Ecto neural progenitor cell (in vitro differentiated cells): ENCODE measurements at regions not wholly inside any gene's neighbourhood (a gene's known extent, or its start where the extent isn't known, plus 50 kb on each side); places are given as distances from the start of the nearest gene placed in this dataset.

Experiments used
- DNase-seq: peaks from one replicate; pipeline ENCODE4 v3.0.0-alpha.2; 2018; ENCODE audit warnings: low spot score

- DNase-seq = no peak
Observed at GRCh38 chr12:27179400-27180214, 64.5 kb upstream of the STK38L start.

GRCh38 chr12:27180906-27181505 is 63.1 kb upstream of the STK38L start:
- DNase-seq = no peak

- DNase-seq = no peak
Observed at GRCh38 chr12:27183342-27183741, 60.7 kb upstream of the STK38L start.

- no peak for DNase-seq
Observed at GRCh38 chr12:27185234-27186021, 58.7 kb upstream of the STK38L start.

GRCh38 chr12:27186022-27186839 is 57.9 kb upstream of the STK38L start:
- no peak for DNase-seq

- DNase-seq = no peak
Observed at GRCh38 chr12:27187697-27188096, 56.4 kb upstream of the STK38L start.

GRCh38 chr12:27190761-27191160 is 53.3 kb upstream of the STK38L start:
- DNase-seq = no peak

GRCh38 chr12:27191531-27191930 is 52.6 kb upstream of the STK38L start:
- DNase-seq = no peak

- DNase-seq = no peak
Observed at GRCh38 chr12:27192118-27192802, 51.8 kb upstream of the STK38L start.

- DNase-seq = no peak
Observed at GRCh38 chr12:27193106-27193505, 51.0 kb upstream of the STK38L start.

- no peak for DNase-seq
Observed at GRCh38 chr12:27193854-27194544, 50.1 kb upstream of the STK38L start.
